ENCODE measurements at regions not wholly inside any gene's neighbourhood (a gene's known extent, or its start where the extent isn't known, plus 50 kb on each side); places are given as distances from the start of the nearest gene placed in this dataset.

DNA sequence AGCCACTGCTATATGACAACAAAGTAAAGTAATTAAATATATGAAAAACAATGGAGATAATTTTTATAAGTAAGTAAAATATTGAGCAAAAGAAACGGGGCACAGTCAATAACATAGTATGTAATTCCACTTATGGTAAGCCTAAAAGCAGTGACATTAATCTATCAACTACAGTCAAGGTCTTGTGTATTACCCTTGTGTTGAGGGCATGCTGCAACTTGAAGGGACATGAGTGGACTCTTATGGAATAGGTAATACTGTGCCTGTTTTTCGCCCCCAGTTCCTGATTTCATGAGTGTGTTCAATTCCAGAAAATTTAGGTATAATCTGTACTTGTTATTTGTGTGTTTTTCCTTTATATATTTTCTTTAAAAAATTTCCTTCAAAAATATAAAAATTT lies 201.3 kb upstream of the SLITRK6 start:
- H3K4me1 ChIP-seq, result no peaks in the 10 kb centered on the region
- TF ChIP-seq, protein P1, sequence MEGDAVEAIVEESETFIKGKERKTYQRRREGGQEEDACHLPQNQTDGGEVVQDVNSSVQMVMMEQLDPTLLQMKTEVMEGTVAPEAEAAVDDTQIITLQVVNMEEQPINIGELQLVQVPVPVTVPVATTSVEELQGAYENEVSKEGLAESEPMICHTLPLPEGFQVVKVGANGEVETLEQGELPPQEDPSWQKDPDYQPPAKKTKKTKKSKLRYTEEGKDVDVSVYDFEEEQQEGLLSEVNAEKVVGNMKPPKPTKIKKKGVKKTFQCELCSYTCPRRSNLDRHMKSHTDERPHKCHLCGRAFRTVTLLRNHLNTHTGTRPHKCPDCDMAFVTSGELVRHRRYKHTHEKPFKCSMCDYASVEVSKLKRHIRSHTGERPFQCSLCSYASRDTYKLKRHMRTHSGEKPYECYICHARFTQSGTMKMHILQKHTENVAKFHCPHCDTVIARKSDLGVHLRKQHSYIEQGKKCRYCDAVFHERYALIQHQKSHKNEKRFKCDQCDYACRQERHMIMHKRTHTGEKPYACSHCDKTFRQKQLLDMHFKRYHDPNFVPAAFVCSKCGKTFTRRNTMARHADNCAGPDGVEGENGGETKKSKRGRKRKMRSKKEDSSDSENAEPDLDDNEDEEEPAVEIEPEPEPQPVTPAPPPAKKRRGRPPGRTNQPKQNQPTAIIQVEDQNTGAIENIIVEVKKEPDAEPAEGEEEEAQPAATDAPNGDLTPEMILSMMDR (IDR thresholded peaks at IDR 0.05), result no peak
- TF ChIP-seq POLR2A (IDR thresholded peaks at IDR 0.05), result no peak
- H3K27me3 ChIP-seq, result no peaks in the 10 kb centered on the region
- H3K4me3 ChIP-seq, result no peak overlapping the region
- no peaks in the 10 kb centered on the region for H3K36me3 ChIP-seq
- no peaks in the 10 kb centered on the region for H3K9me3 ChIP-seq
- no peak overlapping the region for H3K27ac ChIP-seq
- no peak for DNase-seq

DNA sequence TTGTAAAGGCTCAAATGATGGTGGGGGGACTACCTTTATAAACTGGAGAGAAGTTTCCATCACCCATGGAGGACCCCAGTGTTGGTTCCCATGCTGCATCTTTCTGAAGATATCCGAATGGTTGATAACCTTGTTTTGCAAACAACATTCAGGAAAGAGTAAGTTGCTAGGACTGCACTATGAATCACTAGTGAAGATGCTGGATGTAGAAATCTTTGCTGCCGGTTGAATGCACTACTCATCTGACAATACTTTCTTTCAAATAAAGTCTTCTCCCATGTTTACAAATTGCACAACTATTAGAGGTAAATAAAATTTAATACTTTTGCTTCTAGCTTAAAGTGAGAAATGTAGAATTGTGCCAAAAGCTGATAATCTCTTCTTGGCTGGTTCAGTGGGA lies 198.4 kb upstream of the SLITRK6 start:
- Histone ChIP-seq H3K4me3 (no peak overlapping the region), H3K27me3 (no peaks in the 10 kb centered on the region), H3K36me3 (no peaks in the 10 kb centered on the region), H3K4me1 (no peaks in the 10 kb centered on the region), H3K9me3 (no peaks in the 10 kb centered on the region), H3K27ac (no peak overlapping the region)
- TF ChIP-seq POLR2A (IDR thresholded peaks at IDR 0.05), result no peak
- TF ChIP-seq, protein P1 (IDR thresholded peaks at IDR 0.05), result no peak
- DNase-seq, result no peak

DNA sequence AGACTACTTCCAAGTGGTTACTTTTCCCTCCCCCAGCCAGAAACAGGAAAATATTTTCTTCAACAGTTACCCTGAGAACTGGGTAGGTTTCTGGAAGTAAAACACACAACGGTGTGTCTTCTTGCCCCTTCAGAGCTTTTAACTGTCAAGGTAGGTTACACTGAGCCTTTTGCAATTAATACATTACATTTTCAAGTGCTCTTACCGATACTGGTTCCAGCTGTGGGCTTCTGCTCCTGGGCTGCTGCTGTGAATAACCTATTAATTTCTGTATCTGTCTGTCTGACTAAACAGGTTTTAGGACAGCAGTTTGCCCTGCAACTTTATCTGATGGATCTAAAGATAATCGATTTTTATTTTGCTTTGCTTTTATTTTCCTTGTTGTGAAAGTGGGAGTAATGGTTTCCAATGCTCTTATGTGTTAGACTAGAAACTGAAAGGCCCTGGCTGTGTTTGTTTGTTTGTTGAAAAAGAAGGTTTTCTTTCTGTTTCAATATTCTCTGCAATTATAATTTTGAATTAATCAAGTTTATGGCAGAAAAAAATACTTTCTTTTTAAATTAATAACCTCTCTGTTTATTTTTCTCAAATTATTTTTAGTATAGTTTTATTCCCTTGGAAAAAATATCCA lies 196.7 kb upstream of the SLITRK6 start:
- Histone ChIP-seq H3K9me3 (no peaks in the 10 kb centered on the region), H3K36me3 (no peaks in the 10 kb centered on the region), H3K27ac (no peak overlapping the region), H3K4me3 (no peak overlapping the region), H3K4me1 (no peaks in the 10 kb centered on the region), H3K27me3 (no peaks in the 10 kb centered on the region)
- DNase-seq, result no peak
- TF ChIP-seq POLR2A (IDR thresholded peaks at IDR 0.05), result no peak
- TF ChIP-seq, protein P1 (IDR thresholded peaks at IDR 0.05), result no peak

DNA sequence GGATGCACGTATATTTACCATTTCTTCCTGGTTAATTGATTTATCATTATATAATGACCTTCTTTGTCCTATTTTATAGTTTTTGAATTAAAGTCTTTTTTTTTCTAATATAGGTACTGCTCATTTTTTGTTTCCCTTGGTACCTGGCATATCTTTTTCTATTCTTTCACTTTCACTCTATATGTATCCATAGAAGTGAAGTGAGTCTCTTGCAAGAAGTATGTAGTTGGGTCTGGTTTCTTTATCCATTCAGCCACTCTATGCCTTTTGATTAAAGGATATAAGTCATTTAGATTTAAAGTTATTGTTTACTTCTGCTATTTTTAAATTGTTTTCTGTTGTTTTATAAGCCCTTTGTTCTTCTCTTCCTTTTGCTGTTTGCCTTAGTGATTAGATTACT lies 194.3 kb upstream of the SLITRK6 start:
- H3K4me1 ChIP-seq, result no peaks in the 10 kb centered on the region
- DNase-seq, result no peak
- no peak overlapping the region for H3K27ac ChIP-seq
- no peaks in the 10 kb centered on the region for H3K36me3 ChIP-seq
- no peaks in the 10 kb centered on the region for H3K9me3 ChIP-seq
- H3K27me3 ChIP-seq, result no peaks in the 10 kb centered on the region
- TF ChIP-seq, protein P1 (IDR thresholded peaks at IDR 0.05), result no peak
- TF ChIP-seq POLR2A (IDR thresholded peaks at IDR 0.05), result no peak
- H3K4me3 ChIP-seq, result no peak overlapping the region

DNA sequence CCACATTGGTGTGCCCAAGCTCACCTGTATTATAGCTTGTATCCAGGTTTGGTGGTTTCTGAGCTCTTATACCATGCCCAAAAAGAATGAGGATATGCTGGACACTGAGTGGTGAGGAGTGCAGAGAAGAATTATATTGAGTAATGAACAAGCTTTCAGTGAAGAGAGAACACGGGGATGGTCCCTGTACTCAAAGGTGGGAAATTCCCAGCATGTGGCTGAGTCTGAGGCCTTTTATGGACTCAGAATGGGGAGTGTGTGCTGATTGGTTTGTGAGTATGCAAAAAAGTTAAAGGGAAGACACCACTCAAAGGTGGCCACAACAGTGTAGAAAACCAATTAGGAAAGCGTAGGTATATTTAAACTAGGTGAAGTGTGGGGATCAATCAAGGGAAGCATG lies 191.2 kb upstream of the SLITRK6 start:
- Histone ChIP-seq H3K27ac (no peak overlapping the region), H3K9me3 (no peaks in the 10 kb centered on the region), H3K36me3 (no peaks in the 10 kb centered on the region), H3K4me3 (no peak overlapping the region), H3K4me1 (no peaks in the 10 kb centered on the region), H3K27me3 (no peaks in the 10 kb centered on the region)
- TF ChIP-seq, protein P1 (IDR thresholded peaks at IDR 0.05), result no peak
- no peak for TF ChIP-seq POLR2A (IDR thresholded peaks at IDR 0.05)
- no peak for DNase-seq

DNA sequence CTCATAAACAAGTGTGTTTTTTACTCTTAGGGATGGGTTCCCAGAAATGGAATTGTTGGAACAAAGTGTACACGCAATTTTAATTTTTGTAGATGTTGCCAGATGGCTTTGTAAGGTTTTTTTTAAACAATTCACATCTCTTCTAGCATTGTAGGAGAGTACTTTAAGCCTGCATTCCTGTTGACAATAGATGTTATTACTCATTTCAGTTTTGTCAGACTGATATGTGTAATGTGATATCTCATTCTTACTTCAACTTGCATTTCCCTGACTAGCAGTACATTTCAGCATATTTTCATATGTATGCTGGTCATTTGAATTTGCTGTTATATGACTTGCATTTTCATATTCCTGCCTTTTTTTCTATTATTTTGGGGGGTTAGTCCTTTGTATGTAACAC lies 186.6 kb upstream of the SLITRK6 start:
- no peak overlapping the region for H3K4me3 ChIP-seq
- no peaks in the 10 kb centered on the region for H3K27me3 ChIP-seq
- H3K27ac ChIP-seq, result no peak overlapping the region
- H3K9me3 ChIP-seq, result no peaks in the 10 kb centered on the region
- TF ChIP-seq, protein P1 (IDR thresholded peaks at IDR 0.05), result no peak
- no peak for TF ChIP-seq POLR2A (IDR thresholded peaks at IDR 0.05)
- H3K36me3 ChIP-seq, result no peaks in the 10 kb centered on the region
- DNase-seq, result no peak
- H3K4me1 ChIP-seq, result no peaks in the 10 kb centered on the region

All from Peyer's patch (tissue), 4 donors.